GM21619 (cell line): ENCODE measurements at regions not wholly inside any gene's neighbourhood (a gene's known extent, or its start where the extent isn't known, plus 50 kb on each side); places are given as distances from the start of the nearest gene placed in this dataset.
A peak's percentile ranks its signal among the peaks of the same experiment; 100 is the strongest.
"Not testable (repeated sequence)": the region's sequence is repeated elsewhere in the genome, so short reads cannot be mapped to it uniquely, and the experiment has no call there.

Experiments
- ATAC-seq: cut with Tn5 transposase; IDR thresholded peaks from one replicate; pipeline ENCODE4 v1.9.1; 2021; ENCODE audit not compliant: unreplicated experiment

DNA sequence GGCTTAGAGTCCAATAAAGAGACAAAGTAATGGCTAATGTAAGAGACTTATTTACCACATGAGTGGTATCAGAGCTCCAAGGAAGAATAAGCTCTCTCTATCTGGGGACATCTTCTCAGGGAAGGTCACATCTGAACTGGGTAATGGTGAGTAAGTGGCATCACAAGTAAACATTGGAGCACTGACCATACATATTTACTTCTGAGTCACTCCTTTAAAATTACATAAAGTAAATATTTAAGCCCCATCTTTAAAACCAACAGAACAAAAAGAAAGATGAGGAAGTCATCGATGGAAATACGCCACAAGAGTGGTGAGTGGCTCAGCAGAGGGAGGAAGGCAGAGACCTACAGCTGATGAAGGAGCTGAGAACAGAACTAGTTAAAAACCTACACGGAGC, 159.9 kb downstream of the DUSP6 start:
- no peak for ATAC-seq

DNA sequence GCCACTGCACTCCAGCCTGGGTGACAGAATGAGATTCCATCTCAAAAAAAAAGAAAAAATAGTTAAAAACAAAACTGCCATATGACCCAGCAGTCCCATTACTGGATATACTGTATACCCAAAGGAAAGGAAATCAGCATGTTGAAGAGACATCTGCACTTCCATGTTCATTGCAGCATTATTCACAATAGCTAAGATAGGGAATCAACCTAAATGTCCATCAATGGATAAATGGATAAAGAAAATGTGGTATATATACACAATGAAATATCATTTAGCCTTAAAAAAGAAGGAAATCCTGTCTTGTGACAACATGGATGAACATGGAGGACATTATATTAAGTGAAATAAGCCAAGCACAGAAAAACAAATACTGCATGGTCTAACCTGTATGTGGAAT, 160.7 kb downstream of the DUSP6 start:
- ATAC-seq: not testable (repeated sequence)

DNA sequence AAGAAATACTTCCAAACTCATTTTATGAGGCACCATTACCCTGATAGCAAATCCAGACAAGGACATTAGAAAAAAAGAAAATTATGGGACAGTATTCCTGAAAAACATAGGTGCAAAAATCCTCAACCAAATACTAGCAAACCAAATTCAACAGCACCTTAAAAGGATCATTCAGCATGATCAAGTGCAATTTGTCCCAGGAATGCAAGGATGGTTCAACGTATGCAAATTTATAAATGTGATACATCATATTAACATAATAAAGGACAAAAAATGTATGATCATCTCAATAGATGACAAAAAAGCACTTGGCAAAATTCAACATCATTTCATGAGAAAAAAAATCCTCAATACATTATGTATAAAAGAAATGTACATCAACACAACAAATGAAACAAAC, 162.9 kb downstream of the DUSP6 start:
- ATAC-seq: no peak

DNA sequence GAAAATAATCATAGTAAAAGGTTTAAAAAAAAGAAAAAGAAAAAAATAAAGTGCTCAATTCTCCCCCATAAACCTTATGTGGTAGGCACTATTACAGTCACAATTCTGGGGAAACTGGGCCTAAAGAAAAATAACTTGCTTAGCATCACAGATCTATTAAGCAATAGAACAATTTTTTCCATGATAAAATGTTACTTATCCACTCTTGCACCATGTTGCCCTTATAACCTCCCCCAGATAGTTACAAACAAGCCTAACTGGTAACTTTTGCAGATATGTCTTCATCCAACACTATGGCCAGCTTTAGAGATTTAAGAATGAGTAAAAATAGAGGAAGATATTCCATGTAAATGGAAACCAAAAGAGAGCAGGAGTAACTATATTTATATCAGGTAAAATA, 164.8 kb downstream of the DUSP6 start:
- no peak for ATAC-seq

DNA sequence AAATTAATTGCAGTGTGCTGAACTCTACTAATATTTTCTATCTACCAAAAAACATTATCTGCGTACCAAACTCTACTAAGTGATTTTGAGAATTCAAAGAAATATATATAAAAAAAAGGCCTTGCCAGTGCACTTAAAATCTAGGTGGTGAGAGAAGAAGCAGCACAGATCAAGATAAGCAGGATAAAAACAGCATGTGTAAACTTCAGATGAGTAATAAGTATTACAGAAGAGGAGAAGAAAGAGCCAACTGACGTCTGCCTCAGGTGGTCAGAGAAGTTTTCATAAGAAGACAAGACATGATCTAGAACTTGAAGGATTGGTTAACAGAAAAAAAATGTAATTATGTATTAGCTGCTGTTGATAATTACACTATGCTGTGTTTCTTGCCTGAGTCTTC, 166.4 kb downstream of the DUSP6 start:
- no peak for ATAC-seq

DNA sequence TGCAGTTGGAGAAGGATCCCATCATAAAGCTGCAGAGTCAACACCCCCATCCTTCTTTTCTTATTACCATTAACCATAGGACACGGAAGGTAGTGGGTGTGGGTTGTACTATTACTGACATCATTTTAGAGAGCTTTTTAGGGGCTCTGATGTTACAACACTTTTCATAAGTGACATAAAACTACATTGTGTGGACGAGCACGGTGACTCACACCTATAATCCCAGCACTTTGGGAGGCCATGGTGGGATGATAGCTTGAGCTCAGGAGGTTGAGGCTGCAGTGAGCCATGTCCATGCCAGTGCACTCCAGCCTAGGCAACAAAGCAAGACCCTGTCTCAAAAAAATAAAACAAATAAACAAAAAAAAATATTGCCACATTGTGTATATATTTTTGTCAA, 167.1 kb downstream of the DUSP6 start:
- ATAC-seq: no peak

DNA sequence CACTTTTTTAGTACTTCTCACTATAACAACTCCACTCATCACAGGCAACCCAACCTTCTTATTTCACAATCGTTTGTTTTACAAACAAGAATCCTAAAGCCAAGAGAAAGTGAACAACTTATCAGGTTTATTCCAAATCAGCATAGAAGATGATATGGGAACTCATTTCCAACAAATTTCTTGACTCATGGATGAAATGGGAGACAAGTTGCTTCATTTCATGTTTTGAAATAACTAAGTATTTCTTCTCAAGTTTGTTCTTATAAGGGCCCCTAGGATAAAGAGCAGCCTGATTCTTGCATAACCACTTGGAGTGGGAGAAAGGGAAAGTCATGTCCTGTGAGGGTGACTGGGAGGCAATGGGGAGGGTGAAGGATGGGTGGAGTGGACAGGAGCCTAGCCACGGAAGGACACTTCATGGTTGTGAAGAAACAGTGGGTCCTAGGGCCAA, 168.3 kb downstream of the DUSP6 start:
- no peak for ATAC-seq

DNA sequence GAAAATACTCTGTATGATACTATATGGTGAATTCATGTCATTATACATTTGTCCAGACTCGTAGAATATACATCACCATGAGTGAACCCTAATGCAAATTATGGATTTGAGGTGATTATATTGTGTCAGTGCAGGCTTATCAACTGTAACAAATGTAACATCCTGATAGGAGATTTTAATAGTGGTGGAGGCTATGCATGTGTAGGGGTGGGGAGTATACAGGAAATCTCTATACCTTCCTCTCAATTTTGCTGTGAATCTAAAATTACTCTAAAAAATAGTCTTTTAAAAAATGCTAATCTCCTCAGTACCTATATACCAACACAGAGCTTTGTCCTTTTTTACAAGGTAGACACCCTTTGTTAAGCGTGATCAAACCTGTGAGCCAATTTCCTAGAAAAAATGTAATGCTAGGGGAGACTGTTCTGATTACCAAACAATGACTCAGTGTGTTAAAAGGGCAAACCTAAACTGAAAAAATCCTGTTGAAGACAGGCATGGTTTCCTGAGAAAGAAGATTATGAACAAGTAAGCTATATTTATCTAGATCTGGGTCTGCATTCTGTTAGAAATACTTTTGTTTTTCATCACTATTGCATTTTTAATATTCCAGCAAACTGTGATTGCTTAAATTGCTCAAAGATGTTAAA, 170.9 kb downstream of the DUSP6 start:
- ATAC-seq: no peak

DNA sequence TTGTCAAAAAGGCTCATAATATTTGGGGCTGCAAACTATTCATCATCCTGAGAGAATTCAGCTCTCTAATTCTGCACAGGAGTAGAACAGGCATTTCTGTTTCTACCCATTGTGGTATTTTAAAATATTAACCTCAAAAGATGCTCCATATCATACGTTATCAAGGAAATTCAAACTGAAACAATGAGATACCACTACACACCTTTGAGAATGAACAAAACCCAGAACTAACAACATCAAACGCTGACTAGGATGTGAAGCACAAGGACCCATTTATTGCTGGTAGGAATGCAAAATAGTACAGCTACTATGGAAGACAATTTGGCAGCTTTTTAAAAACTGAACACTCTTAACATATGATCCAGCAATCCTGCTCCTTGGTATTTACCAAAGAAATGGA, 171.8 kb downstream of the DUSP6 start:
- no peak for ATAC-seq

DNA sequence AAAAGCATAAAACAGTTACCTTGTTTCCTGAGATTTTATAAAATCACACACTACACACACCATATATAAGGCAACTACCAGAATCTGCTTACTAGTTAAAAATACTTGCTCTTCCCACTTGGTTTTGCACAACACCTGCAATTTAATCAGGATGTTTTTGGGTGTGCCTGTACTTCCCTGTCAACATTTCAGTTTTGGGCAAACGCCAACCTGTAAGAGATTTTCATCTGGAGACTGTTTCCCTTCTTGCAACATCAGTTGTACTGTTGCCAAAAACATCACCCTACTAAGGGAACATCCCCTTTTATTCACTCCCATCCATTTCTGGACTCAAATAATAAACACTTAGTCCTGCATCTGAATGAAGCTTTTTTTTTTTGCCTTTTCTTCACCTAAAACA, 172.3 kb downstream of the DUSP6 start:
- ATAC-seq: no peak

DNA sequence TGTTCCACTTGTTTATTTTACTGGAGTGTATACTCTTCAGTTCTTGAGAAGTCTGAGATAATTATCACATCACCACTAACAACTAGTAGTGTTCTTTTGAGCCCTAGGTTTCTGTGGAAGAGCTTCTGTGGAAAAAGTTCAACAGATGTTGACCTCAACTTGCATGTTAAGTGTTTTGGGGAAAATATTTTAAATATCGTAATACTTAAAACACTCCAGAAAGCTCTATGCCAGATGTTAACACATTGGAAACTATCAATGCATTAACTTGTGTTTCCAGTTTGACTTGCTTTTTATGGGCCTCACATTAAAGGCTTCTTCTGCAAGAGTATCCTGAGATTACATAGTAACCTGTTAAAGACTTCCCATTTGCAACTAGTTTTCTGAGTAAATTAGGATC, 173.1 kb downstream of the DUSP6 start:
- ATAC-seq: no peak

DNA sequence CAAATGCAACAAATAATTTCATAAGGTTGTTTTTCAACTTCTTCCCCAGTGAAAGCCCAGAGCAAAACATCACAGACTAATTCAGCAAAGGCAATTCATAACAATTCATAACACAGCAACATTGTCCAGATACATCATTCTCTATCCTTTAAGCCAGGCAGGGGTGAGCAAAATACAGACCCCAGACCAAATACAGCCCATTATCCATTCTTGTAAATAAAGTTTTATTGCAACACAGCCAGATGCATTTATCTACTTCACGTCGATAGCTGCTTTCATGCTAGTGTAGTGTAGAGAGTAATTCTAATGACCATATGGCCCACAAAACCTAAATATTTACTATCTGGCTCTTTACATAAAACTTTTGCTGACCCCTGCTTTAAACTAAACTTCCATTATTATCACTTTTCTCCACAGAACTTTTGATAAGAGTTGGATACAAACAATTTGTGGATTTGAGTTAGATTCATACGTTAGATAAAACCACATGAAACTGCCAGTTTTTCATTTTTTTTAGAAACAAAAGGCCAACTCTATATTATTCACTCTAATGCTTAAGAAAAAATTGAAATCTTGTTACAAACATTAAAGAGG, 174.4 kb downstream of the DUSP6 start:
- ATAC-seq: no peak

DNA sequence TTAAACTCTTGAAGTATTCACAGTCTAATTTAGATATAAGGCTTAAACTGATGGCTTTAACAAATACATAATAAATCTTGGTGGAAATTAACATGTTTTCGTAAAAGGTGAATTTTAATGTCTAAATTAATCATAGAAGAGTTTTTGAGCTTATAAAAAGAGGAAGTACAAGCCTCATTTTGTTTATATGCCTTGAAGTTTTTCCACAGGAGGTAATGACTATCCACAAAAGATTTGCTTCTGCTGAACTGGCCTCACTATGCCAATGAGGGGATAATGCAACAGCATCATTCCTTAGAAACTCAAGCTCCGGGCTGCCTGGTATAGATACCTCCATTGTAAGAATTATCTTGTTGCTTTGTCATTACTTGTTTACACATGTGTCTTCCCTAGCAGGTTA, 175.6 kb downstream of the DUSP6 start:
- no peak for ATAC-seq

DNA sequence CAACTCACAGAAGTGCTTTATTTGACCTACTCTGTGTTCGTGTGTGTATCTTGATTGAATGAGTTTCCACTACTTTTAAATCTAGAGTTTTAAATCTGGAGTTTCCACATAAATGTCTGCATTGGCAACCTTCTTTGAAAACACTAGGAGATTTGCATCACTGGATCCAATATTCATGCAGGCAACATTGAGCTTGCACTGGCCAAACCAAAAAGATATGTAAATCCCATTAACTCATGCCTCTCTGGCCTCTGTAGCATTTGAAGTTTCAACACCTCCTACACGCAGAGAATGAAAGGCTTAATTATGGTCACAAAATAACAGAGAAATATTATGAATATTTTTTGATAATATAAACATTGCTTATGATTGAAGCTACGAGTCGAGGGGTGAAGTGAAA, 178.6 kb downstream of the DUSP6 start:
- ATAC-seq: no peak

DNA sequence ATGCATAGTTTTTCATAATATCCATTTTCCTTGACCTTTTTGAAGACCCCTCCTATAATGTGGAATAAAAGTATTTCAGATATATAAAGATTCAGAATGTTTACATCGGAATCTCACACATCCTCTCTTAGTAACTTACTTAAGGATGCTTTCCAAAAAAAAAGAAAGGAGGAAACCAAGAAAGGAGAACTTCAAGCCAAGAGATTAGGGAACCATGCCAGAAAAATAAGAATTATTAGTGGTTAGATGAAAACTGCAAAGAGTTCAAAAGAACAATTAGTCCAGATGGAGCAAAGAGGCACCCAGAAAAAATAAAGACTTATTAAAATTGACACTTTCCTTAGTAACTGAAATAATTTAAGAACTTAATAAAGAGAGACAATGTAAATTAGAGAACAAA, 179.2 kb downstream of the DUSP6 start:
- no peak for ATAC-seq

DNA sequence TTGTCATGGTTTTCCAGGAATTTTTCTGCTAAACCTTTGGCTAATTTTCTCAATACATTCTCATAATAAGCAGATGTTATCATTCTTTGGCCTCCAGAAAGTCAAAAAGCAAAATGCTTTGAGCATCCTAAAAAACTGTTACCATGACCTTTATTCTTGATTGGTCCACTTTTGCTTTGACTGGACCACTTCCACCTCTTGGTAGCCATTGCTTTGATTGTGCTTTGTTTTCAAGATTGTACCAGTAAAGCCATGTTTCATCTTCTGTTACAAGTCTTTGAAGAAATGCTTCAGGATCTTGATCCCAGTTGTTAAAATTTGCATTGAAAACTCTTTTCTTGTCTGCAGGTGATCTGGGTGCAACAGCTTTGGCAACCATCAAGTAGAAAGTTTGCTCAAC, 180.1 kb downstream of the DUSP6 start:
- no peak for ATAC-seq

DNA sequence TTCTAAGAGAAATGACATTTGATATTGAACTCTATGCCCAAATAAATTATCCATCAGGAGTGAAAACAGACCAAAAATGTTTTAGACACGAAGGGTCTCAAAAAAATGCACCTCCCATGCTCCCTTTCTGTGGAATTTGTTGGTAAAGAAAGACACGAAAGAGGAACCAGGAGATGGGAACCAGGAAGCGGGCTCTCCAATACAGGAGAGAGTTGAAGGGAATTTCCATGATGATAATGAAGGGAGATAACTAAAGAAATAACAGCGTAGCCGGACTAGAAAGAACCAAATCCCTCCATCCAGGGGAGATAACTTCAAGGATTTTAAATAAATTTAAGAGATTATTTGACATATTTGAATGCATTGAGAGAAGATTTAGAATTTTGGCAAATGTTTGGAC, 183.0 kb downstream of the DUSP6 start:
- no peak for ATAC-seq

DNA sequence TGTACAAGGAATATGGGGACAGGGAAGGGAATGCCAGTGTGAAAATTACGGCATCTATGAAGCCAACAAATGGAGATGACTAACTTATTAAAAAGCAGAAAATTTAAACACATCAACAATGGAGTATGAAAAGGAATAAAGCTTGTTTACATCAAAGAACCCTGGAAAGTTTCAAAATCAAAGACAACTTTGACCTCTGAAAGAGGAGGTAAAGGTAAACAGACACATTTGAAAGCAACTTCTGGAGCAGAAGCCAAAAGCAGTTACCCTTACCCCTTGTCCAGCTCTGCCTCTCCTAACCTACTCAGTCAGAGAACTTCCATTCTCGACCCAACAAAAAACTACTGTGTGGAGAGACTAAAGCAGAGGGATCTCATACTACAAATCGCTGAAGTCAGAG, 184.3 kb downstream of the DUSP6 start:
- ATAC-seq: no peak

DNA sequence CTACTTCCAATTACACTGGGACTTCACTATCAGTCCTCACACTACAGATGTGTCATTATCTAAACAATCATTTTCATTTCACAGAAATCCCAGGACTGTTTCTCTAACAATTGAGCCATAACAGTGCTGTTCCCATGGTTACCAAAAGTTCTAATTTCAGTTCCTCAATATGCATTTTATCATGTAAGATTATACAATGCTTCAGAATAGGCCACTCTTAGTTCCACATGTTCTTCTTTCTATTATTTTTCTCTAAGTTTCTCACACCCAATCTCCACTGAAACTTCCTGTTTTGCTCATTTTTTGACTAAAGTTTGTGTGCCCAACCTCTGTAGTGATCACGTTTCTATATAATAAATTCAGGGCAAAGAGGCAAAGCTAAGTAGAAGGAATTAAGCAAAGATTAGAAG, 185.8 kb downstream of the DUSP6 start:
- peak; percentile 92 for ATAC-seq

DNA sequence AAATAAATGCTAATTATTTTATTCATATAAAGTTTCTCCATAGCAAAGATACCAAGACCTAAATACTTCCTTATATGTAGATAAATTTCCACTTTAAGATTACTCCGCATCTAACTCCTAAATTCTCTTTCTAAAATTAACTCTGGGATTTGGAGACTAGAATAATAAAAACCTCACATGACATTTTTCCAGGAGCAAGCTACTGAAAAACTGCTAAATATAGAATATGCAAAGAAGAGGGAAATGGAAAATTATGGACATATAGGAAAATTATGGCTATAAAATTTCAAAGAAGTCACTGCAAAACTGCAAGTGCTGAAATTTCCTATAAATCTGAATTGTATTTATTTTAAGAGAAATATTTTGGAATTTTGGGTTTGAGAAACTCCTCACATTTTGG, 186.2 kb downstream of the DUSP6 start:
- ATAC-seq: no peak

DNA sequence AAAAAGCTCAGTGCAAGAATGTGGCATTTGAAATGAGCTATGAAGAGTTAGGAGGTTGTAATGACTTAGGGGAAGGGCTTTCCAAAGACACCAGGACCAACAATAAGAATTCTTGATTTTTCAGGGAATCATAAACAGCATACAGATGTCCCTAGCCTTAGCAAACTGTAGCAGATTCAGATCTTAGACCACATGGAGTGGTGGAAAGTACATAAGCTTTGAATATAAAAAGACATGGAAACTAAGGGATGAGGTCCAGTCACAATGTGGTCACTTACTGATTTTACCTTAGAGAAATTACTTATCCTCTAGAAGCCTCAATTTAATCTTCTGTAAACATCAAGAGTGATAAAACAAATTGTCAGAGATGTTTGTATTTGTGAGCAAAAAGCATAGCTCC, 186.6 kb downstream of the DUSP6 start:
- no peak for ATAC-seq

DNA sequence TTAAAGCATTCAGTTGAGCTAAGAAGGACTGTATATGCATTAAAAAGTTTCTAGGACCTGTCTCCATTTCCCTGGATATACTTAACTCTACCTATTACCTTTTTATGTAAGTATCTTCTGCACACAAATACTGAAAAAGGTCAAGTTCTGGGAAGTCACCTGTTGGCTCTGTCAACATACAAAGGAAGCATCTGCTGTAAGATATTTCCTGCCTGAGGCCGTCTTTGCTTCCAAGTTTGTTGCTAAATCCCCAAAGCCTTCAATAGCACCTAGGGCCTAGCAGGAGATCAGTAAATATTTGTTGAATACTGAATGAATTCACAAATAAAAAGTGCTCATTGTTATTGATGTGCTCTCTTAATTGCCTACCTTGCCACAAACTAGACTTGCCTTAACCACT, 188.4 kb downstream of the DUSP6 start:
- ATAC-seq: no peak

DNA sequence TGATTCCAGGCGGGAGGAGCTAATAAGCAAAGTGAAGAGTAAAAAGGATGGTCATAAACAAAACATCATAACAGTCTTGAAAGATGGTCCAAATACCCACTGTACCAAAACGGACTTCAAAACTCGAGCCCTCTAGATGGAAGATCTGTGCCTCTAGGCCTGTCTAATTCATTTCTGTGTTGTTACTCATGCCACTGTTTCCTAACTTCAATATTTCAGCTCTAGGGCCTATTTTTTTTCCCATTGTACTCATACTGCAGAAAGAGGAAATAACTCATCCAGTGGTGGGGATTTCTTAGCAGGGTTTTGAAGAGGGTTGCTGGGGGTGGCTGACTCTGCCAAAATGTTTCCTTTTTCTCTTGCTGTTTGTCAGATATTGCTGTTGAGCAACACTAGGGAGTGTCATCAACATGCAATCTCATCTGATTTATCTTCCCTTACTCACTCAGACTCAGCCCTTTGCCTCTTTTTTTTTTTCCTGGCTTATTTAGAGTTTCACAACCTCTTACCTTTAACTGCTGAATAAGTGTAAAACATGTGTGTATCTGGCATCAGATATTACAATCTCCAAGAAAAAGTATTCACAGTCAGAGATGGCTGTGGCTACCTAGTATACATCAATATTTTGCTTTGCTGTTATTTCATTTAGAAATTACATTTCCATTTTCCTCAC, 189.6 kb downstream of the DUSP6 start:
- no peak for ATAC-seq
